OCI-LY3 (cell line): ENCODE measurements at regions not wholly inside any gene's neighbourhood (a gene's known extent, or its start where the extent isn't known, plus 50 kb on each side); places are given as distances from the start of the nearest gene placed in this dataset.

Experiments used
- H2AFZ ChIP-seq: fragments of 200-600, 300-600 bp; shearing (Covaris generic); 2 replicates; pipeline ENCODE4 v1.6.0; 2014; ENCODE audit warnings: antibody characterized with exemption, low read depth, low read length
- H3K27ac ChIP-seq: fragments of 200-600, 300-600 bp; sonication (generic); 2 replicates; pipeline ENCODE4 v1.5.1; 2014; ENCODE audit warnings: mild to moderate bottlenecking, low read length, moderate library complexity, mixed read lengths
- H3K27me3 ChIP-seq: fragments of 200-600, 300-600 bp; sonication (generic); 2 replicates; pipeline ENCODE4 v1.6.1; 2014; ENCODE audit warnings: low read depth, low read length, mixed read lengths
- H3K36me3 ChIP-seq: fragments of 200-600, 300-600 bp; sonication (generic); replicated peaks from 2 replicates; pipeline ENCODE3; 2014; ENCODE audit warnings: low read depth, low read length, mixed read lengths
- H3K4me1 ChIP-seq: fragments of 300-600, 200-600 bp; sonication (generic); 2 replicates; pipeline ENCODE4 v1.6.1; 2014; ENCODE audit warnings: low read length, mixed read lengths
- H3K4me2 ChIP-seq: fragments of 200-600, 300-600 bp; sonication (generic); 2 replicates; pipeline ENCODE4 v1.6.1; 2014; ENCODE audit warnings: low read length, mixed read lengths
- H3K4me3 ChIP-seq: fragments of 300-600, 200-600 bp; sonication (generic); 2 replicates; pipeline ENCODE4 v1.5.1; 2014; ENCODE audit warnings: antibody characterized with exemption, mild to moderate bottlenecking, low read length, moderate library complexity
- H3K79me2 ChIP-seq: fragments of 300-600, 200-600 bp; shearing (Covaris generic); 2 replicates; pipeline ENCODE4 v1.6.1; 2014; ENCODE audit warnings: mild to moderate bottlenecking, low read length, mixed read lengths
- H3K9ac ChIP-seq: fragments of 300-600, 200-600 bp; shearing (Covaris generic); 2 replicates; pipeline ENCODE4 v1.6.0; 2014; ENCODE audit warnings: mild to moderate bottlenecking, low read length, moderate library complexity
- H3K9me3 ChIP-seq: fragments of 200-600, 300-600 bp; shearing (Covaris generic); 2 replicates; pipeline ENCODE4 v1.6.1; 2014; ENCODE audit warnings: low read length, mixed read lengths; ENCODE audit not compliant: insufficient read depth
- H4K20me1 ChIP-seq: fragments of 200-600, 300-600 bp; sonication (generic); 2 replicates; pipeline ENCODE4 v1.6.1; 2016; ENCODE audit warnings: low read length, mixed read lengths; ENCODE audit not compliant: insufficient read depth
- EZH2phosphoT487 ChIP-seq: fragments of 200-600 bp; shearing (Covaris generic); IDR thresholded peaks from 2 replicates; pipeline ENCODE4 v1.6.1; 2018; ENCODE audit warnings: antibody characterized with exemption, mixed run types, low read depth
- TF ChIP-seq, protein P1 (sequence below): fragments of 200-600, 300-600 bp; sonication (generic); IDR thresholded peaks from 2 replicates; pipeline ENCODE4 v1.5.1; 2014; ENCODE audit warnings: antibody characterized with exemption, low read length, low read depth

GRCh38 chr10:2979306-2979705 lies 88.0 kb upstream of the PFKP start:
- Histone ChIP-seq H3K9me3 (no peaks in the 10 kb centered on the region), H3K27me3 (no peaks in the 10 kb centered on the region), H4K20me1 (no peaks in the 10 kb centered on the region), H3K79me2 (no peaks in the 10 kb centered on the region), H3K27ac (peak overlapping the region; percentile 41), H3K4me2 (peak overlapping the region; percentile 66), H3K4me1 (peaks cover 49% of the 10 kb centered on the region), H3K9ac (no peak overlapping the region), H3K36me3 (no peaks in the 10 kb centered on the region), H2AFZ (peak overlapping the region; percentile 53), H3K4me3 (peak overlapping the region; percentile 34)
- TF ChIP-seq EZH2phosphoT487, result no peak
- TF ChIP-seq, protein P1, sequence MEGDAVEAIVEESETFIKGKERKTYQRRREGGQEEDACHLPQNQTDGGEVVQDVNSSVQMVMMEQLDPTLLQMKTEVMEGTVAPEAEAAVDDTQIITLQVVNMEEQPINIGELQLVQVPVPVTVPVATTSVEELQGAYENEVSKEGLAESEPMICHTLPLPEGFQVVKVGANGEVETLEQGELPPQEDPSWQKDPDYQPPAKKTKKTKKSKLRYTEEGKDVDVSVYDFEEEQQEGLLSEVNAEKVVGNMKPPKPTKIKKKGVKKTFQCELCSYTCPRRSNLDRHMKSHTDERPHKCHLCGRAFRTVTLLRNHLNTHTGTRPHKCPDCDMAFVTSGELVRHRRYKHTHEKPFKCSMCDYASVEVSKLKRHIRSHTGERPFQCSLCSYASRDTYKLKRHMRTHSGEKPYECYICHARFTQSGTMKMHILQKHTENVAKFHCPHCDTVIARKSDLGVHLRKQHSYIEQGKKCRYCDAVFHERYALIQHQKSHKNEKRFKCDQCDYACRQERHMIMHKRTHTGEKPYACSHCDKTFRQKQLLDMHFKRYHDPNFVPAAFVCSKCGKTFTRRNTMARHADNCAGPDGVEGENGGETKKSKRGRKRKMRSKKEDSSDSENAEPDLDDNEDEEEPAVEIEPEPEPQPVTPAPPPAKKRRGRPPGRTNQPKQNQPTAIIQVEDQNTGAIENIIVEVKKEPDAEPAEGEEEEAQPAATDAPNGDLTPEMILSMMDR, result no peak

- Histone ChIP-seq H3K9ac (0 out of 2 replicates have a peak overlapping the region, but pooled peaks have one; percentile 24), H3K9me3 (no peaks in the 10 kb centered on the region), H3K4me2 (peak overlapping the region; percentile 66), H3K79me2 (no peaks in the 10 kb centered on the region), H3K36me3 (no peaks in the 10 kb centered on the region), H3K27me3 (no peaks in the 10 kb centered on the region), H3K4me3 (peak overlapping the region; percentile 34), H4K20me1 (no peaks in the 10 kb centered on the region), H3K27ac (peak overlapping the region; percentile 41), H3K4me1 (peaks cover 46% of the 10 kb centered on the region), H2AFZ (peak overlapping the region; percentile 53; the same call in 1 of the 2 replicates)
- TF ChIP-seq EZH2phosphoT487, result no peak
- TF ChIP-seq, protein P1, result no peak
Observed at GRCh38 chr10:2978574-2979273, 88.6 kb upstream of the PFKP start.

DNA sequence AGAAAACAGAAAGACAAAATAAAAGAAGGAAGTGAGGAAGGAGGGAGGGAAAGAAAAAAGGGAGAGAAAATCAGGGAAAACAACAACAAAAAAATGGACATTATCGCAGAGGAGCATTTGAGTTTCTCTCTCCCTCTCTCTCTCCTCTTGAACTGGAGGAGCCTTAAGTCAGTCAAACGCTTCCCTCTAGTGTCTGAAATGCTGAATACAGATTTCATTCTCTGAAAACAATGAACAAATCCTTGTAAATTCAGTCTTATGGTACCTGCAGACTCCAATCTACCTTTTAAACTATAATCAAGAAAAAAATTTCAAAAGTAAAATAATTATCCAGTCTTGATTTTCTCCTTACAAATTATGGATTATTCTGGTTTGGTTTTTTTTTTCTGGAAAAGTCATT lies 89.2 kb upstream of the PFKP start:
- Histone ChIP-seq H3K27ac (peak overlapping the region; percentile 41; the same call in 1 of the 2 replicates), H3K4me2 (peak overlapping the region; percentile 66), H3K4me1 (peaks cover 46% of the 10 kb centered on the region), H3K36me3 (no peaks in the 10 kb centered on the region), H3K27me3 (no peaks in the 10 kb centered on the region), H2AFZ (no peak overlapping the region), H3K9me3 (no peaks in the 10 kb centered on the region), H4K20me1 (no peaks in the 10 kb centered on the region), H3K79me2 (no peaks in the 10 kb centered on the region), H3K9ac (0 out of 2 replicates have a peak overlapping the region, but pooled peaks have one; percentile 24), H3K4me3 (no peak overlapping the region)
- TF ChIP-seq, protein P1, result peak; percentile 66
- no peak for TF ChIP-seq EZH2phosphoT487

DNA sequence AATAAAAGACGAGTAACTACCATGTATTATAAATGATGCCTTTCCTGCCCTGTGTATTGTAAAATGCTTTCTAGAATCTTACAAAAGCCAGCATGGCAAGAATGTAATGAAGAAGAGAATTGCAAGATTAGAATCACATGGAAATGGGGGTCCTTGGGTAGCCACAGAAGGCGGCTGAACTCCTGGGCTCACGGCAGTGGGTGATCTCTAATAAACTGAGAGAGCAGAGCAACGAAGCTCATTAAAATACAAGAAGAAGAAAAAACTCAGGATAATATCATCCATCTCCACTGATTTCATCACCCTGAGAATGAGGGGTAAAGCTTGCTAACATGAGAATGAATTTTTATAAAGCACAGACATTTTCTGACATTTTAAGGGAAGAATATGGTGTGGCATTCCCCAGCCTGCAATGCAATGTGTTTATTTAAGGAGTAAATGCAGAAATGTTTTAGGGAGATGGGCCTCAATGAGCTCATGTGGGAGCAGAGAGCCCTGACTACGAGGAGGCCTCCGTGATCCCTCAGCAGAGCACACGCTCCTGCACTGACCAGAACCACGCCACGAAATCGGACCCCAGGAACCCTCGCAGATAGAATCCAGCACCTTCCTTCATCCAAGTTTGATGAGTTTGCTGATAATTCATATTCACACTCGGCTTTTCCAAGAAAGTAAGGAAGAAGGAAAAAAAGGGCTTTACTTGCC lies 92.7 kb upstream of the PFKP start:
- Histone ChIP-seq H3K4me3 (no peak overlapping the region), H3K36me3 (no peaks in the 10 kb centered on the region), H3K27me3 (no peaks in the 10 kb centered on the region), H3K4me2 (no peak overlapping the region), H3K79me2 (no peaks in the 10 kb centered on the region), H4K20me1 (no peaks in the 10 kb centered on the region), H3K4me1 (peaks cover 23% of the 10 kb centered on the region), H2AFZ (no peak overlapping the region), H3K9me3 (no peaks in the 10 kb centered on the region), H3K9ac (no peak overlapping the region), H3K27ac (no peak overlapping the region)
- TF ChIP-seq, protein P1, result no peak
- TF ChIP-seq EZH2phosphoT487, result no peak
